Progenitor cell of endocrine pancreas (in vitro differentiated cells): ENCODE measurements at regions not wholly inside any gene's neighbourhood (a gene's known extent, or its start where the extent isn't known, plus 50 kb on each side); places are given as distances from the start of the nearest gene placed in this dataset.
"Not testable (repeated sequence)": the region's sequence is repeated elsewhere in the genome, so short reads cannot be mapped to it uniquely, and the experiment has no call there.

Experiments used
- DNase-seq: peaks from one replicate; pipeline ENCODE4 v3.0.0; 2021; ENCODE audit warnings: low spot score; ENCODE audit not compliant: unreplicated experiment
- H3K27ac Mint-ChIP-seq: 2 replicates; pipeline ENCODE4 v1.8.0; 2021; ENCODE audit warnings: mild to moderate bottlenecking, moderate library complexity, mixed read lengths
- H3K27me3 Mint-ChIP-seq: 2 replicates; pipeline ENCODE4 v1.8.0; 2021; ENCODE audit warnings: mixed read lengths
- H3K36me3 Mint-ChIP-seq: 2 replicates; pipeline ENCODE4 v1.8.0; 2022; ENCODE audit warnings: mixed read lengths; ENCODE audit not compliant: insufficient read depth
- H3K4me1 Mint-ChIP-seq: 2 replicates; pipeline ENCODE4 v1.8.0; 2021; ENCODE audit warnings: low read depth, mixed read lengths
- H3K4me3 Mint-ChIP-seq: 2 replicates; pipeline ENCODE4 v1.8.0; 2021; ENCODE audit warnings: low read depth, mild to moderate bottlenecking, moderate library complexity, mixed read lengths
- H3K9me3 Mint-ChIP-seq: 2 replicates; pipeline ENCODE4 v1.8.0; 2021; ENCODE audit warnings: low read depth, mixed read lengths
- CTCF ChIP-seq: fragments of 200-600 bp; sonication (generic); IDR thresholded peaks from one replicate; pipeline ENCODE4 v1.5.0; 2021; ENCODE audit warnings: antibody characterized with exemption, mild to moderate bottlenecking; ENCODE audit not compliant: unreplicated experiment

DNA sequence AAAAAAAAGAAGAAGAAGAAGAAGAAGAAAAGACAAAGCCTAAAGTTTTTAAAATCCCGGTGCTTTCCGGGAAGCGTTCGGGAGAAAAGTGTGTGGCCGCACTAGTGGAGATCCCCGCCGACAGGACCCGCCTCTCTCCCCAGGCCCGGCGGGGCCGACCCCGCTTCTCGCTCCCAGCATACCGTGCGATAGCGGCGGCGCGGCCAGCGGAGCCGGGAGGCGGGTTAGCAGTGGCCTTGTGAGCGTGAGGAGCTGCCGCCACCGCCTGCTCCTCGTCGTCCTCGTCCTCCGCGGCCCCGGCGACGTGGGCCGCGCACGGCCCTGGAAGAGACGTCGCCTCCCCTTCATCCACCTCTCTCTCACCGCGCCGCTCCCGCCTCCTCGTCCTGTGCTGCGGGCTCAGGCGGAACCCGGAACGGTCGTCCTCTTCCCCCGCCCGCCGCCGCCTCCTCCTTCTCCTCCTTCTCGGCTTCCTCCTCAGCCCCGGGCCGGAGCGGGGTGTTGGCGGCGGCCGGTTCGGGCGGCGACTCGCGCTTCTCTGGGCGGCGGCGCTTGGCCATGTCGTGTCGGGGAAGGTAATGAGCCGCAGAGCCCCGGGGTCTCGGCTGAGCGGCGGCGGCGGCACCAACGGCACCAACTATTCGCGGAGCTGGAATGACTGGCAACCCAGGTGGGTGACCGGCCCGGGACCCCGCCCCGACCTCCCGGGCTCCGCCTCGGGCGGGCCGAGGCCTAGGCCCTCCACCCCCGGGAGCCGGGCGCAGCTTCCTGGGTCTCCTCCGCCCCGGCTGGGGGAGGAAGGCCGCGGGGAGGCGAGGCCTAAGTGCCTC is 62.6 kb upstream of the CDR2 start:
- peak; percentile 62 for DNase-seq
- peak overlapping the region; percentile 92 for H3K4me3 Mint-ChIP-seq
- not testable (repeated sequence) for H3K27me3 Mint-ChIP-seq, H3K9me3 Mint-ChIP-seq, H3K36me3 Mint-ChIP-seq, H3K4me1 Mint-ChIP-seq
- peak overlapping the region; percentile 99 for H3K27ac Mint-ChIP-seq

GRCh38 chr16:22436326-22436822 is 62.0 kb upstream of the CDR2 start:
- Mint-ChIP-seq H3K4me3 (peak overlapping the region; percentile 92), H3K27ac (peak overlapping the region; percentile 99)
- not testable (repeated sequence) for DNase-seq, H3K36me3 Mint-ChIP-seq, H3K9me3 Mint-ChIP-seq, H3K4me1 Mint-ChIP-seq, H3K27me3 Mint-ChIP-seq

- DNase-seq, H3K27ac Mint-ChIP-seq, H3K9me3 Mint-ChIP-seq, H3K4me1 Mint-ChIP-seq, H3K36me3 Mint-ChIP-seq, H3K4me3 Mint-ChIP-seq, H3K27me3 Mint-ChIP-seq: not testable (repeated sequence)
Observed at GRCh38 chr16:22431314-22431713, 56.9 kb upstream of the CDR2 start.

- Mint-ChIP-seq H3K36me3 (peaks cover 20% of the 10 kb centered on the region), H3K9me3 (no peaks in the 10 kb centered on the region), H3K4me3 (no peak overlapping the region), H3K27me3 (no peaks in the 10 kb centered on the region), H3K4me1 (no peaks in the 10 kb centered on the region), H3K27ac (no peak overlapping the region)
- no peak for TF ChIP-seq CTCF
- DNase-seq: no peak
Observed at GRCh38 chr16:22428654-22429053, 54.2 kb upstream of the CDR2 start.

- H3K27ac Mint-ChIP-seq: no peak overlapping the region
- no peaks in the 10 kb centered on the region for H3K27me3 Mint-ChIP-seq
- no peaks in the 10 kb centered on the region for H3K9me3 Mint-ChIP-seq
- no peaks in the 10 kb centered on the region for H3K4me1 Mint-ChIP-seq
- TF ChIP-seq CTCF: no peak
- no peak overlapping the region for H3K4me3 Mint-ChIP-seq
- peaks cover 24% of the 10 kb centered on the region for H3K36me3 Mint-ChIP-seq
- no peak for DNase-seq
Observed at GRCh38 chr16:22427556-22427955, 53.1 kb upstream of the CDR2 start.

GRCh38 chr16:22425847-22426246 is 51.4 kb upstream of the CDR2 start:
- Mint-ChIP-seq H3K36me3 (peaks cover 30% of the 10 kb centered on the region), H3K4me1 (no peaks in the 10 kb centered on the region), H3K4me3 (no peak overlapping the region), H3K27ac (no peak overlapping the region), H3K27me3 (no peaks in the 10 kb centered on the region), H3K9me3 (no peaks in the 10 kb centered on the region)
- TF ChIP-seq CTCF: no peak
- DNase-seq: no peak
